HG03575 (cell line): ENCODE measurements at regions not wholly inside any gene's neighbourhood (a gene's known extent, or its start where the extent isn't known, plus 50 kb on each side); places are given as distances from the start of the nearest gene placed in this dataset.

ENCODE experiments used
- ATAC-seq: cut with Tn5 transposase; IDR thresholded peaks from one replicate; pipeline ENCODE4 v1.9.1; 2021; ENCODE audit not compliant: unreplicated experiment, insufficient number of reproducible peaks, low FRiP score; ENCODE audit errors: extremely low read depth

GRCh38 chr17:15117239-15117638 lies 147.9 kb downstream of the PMP22 start:
- no peak for ATAC-seq

GRCh38 chr17:15112846-15113617 lies 152.1 kb downstream of the PMP22 start:
- no peak for ATAC-seq

- ATAC-seq: no peak
These were observed 155.5 kb downstream of the PMP22 start for GRCh38 chr17:15109608-15110007.

- ATAC-seq: no peak
These were observed 156.1 kb downstream of the PMP22 start for GRCh38 chr17:15108992-15109391.

- no peak for ATAC-seq
These were observed 158.6 kb downstream of the PMP22 start for GRCh38 chr17:15106540-15106939.

- ATAC-seq: no peak
These were observed 161.3 kb downstream of the PMP22 start for GRCh38 chr17:15103785-15104184.

- ATAC-seq: no peak
These were observed 164.0 kb downstream of the PMP22 start for GRCh38 chr17:15101175-15101574.

- ATAC-seq: no peak
These were observed 168.6 kb downstream of the PMP22 start for GRCh38 chr17:15096511-15096910.

- ATAC-seq: no peak
These were observed 169.2 kb downstream of the PMP22 start for GRCh38 chr17:15095935-15096334.

- no peak for ATAC-seq
These were observed 172.4 kb downstream of the PMP22 start for GRCh38 chr17:15092762-15093161.

GRCh38 chr17:15092261-15092660 lies 172.9 kb downstream of the PMP22 start:
- no peak for ATAC-seq

- ATAC-seq: no peak
These were observed 173.3 kb downstream of the PMP22 start for GRCh38 chr17:15091825-15092224.

GRCh38 chr17:15090533-15090932 lies 174.6 kb downstream of the PMP22 start:
- no peak for ATAC-seq

- ATAC-seq: no peak
These were observed 177.2 kb downstream of the PMP22 start for GRCh38 chr17:15087946-15088345.

GRCh38 chr17:15086776-15087295 lies 178.3 kb downstream of the PMP22 start:
- no peak for ATAC-seq

- ATAC-seq: no peak
These were observed 179.0 kb downstream of the PMP22 start for GRCh38 chr17:15085890-15086677.

- ATAC-seq: no peak
These were observed 181.9 kb downstream of the PMP22 start for GRCh38 chr17:15083225-15083624.

GRCh38 chr17:15081008-15081407 lies 184.1 kb downstream of the PMP22 start:
- ATAC-seq: no peak

GRCh38 chr17:15078570-15078969 lies 186.6 kb downstream of the PMP22 start:
- ATAC-seq: no peak

- ATAC-seq: no peak
These were observed 188.0 kb downstream of the PMP22 start for GRCh38 chr17:15076991-15077663.
